Sigmoid colon (tissue), 6 donors: ENCODE measurements at regions not wholly inside any gene's neighbourhood (a gene's known extent, or its start where the extent isn't known, plus 50 kb on each side); places are given as distances from the start of the nearest gene placed in this dataset.

Experiments used
- DNase-seq: peaks from one replicate; pipeline ENCODE4 v3.0.0-alpha.2; 2019
- H3K27ac ChIP-seq, 4 donors: fragments of 200-600 bp; sonication (generic); one replicate each; pipeline ENCODE4 v1.5.1; 2016 to 2019; ENCODE audit warnings: mild to moderate bottlenecking in 1 of 4
- H3K27me3 ChIP-seq, 3 donors: fragments of 200-600 bp; sonication (generic); one replicate each; pipeline ENCODE4 v1.5.1; 2019; ENCODE audit warnings: mild to moderate bottlenecking in 1 of 3
- H3K36me3 ChIP-seq, 4 donors: fragments of 200-600 bp; sonication (generic); one replicate each; pipeline ENCODE4 v1.5.1; 2016 to 2019
- H3K4me1 ChIP-seq, 4 donors: fragments of 200-600 bp; sonication (generic); one replicate each; pipeline ENCODE4 v1.5.1; 2017 to 2019
- H3K4me3 ChIP-seq, 4 donors: fragments of 200-600 bp; sonication (generic); one replicate each; pipeline ENCODE4 v1.5.1; 2017 to 2019; ENCODE audit warnings: mild to moderate bottlenecking in 2 of 4, moderate library complexity in 1 of 4
- H3K9me3 ChIP-seq, 4 donors: fragments of 200-600 bp in 3 of 4; sonication (generic) in 3 of 4; one replicate each; pipeline versions ENCODE4 v1.5.1 to v1.6.1; 2013 to 2019
- EP300 ChIP-seq, 4 donors: sonication (generic); formaldehyde crosslinking; IDR thresholded peaks; one replicate each; pipeline ENCODE4 v1.6.1; 2017; ENCODE audit warnings: antibody characterized with exemption in 4 of 4
- POLR2A ChIP-seq, 2 donors: fragments of 450-650 bp; IDR thresholded peaks; one replicate each; pipeline ENCODE4 v1.6.1; 2016; ENCODE audit warnings: antibody characterized with exemption in 2 of 2, mild to moderate bottlenecking in 2 of 2, moderate library complexity in 2 of 2
- POLR2AphosphoS5 ChIP-seq, 4 donors: sonication (generic); formaldehyde crosslinking; IDR thresholded peaks; one replicate each; pipeline ENCODE4 v1.6.1; 2017; ENCODE audit warnings: antibody characterized with exemption in 4 of 4
- WGBS, 2 donors: extraction: QIAGEN DNeasy Blood & Tissue Kit; methylation state at CpG; one replicate each; pipeline ENCODE4 v1.1.7; 2013; 5-methylcytosine and 5-hydroxymethylcytosine counted together
- intact Hi-C: fragments of 100-400 bp; cut with DNase I; formaldehyde crosslinking; loops from one replicate; pipeline ENCODE4 v1.15.1; 2023
- TF ChIP-seq, protein P1 (sequence below), 4 experiments: fragments of 450-650 bp in 3 of 4; fragments of 200-600 bp in 1 of 4; IDR thresholded peaks; one replicate each; pipeline ENCODE4 v1.5.1; 2016 to 2019; ENCODE audit warnings: antibody characterized with exemption in 4 of 4, mild to moderate bottlenecking in 3 of 4, moderate library complexity in 2 of 4
- donor health status: healthy with polysubstance abuse.
- donor health status: healthy.

DNA sequence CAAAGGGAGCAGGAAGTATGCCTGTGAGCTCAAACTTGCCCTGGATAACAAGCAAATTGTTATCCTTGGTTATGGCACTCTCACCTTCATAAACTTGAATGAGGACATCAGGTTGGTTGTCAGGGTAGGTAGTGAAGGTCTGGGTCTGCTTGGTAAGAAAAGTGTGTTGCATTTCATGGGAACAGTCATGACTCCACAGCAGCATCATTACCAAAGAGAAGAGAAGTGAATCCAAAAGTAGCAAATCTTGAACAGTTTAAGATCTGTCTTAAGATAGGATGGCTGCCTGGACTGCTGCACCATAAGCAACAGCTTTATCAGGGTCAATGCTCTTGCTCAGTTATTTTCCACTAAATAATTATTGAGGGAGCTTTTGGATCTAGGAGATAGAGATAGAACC, 350.7 kb upstream of the MAP2 start:
- Histone ChIP-seq H3K27ac (no peak overlapping the region), H3K4me3 (no peak overlapping the region), H3K4me1 (no peaks in the 10 kb centered on the region), H3K9me3 (no peaks in the 10 kb centered on the region), H3K27me3 (no peaks in the 10 kb centered on the region), H3K36me3 (no peaks in the 10 kb centered on the region)
- TF ChIP-seq EP300 (IDR thresholded peaks at IDR 0.05) = no peak
- TF ChIP-seq POLR2A (IDR thresholded peaks at IDR 0.05) = no peak
- no peak for TF ChIP-seq POLR2AphosphoS5 (IDR thresholded peaks at IDR 0.05)
- TF ChIP-seq, protein P1, sequence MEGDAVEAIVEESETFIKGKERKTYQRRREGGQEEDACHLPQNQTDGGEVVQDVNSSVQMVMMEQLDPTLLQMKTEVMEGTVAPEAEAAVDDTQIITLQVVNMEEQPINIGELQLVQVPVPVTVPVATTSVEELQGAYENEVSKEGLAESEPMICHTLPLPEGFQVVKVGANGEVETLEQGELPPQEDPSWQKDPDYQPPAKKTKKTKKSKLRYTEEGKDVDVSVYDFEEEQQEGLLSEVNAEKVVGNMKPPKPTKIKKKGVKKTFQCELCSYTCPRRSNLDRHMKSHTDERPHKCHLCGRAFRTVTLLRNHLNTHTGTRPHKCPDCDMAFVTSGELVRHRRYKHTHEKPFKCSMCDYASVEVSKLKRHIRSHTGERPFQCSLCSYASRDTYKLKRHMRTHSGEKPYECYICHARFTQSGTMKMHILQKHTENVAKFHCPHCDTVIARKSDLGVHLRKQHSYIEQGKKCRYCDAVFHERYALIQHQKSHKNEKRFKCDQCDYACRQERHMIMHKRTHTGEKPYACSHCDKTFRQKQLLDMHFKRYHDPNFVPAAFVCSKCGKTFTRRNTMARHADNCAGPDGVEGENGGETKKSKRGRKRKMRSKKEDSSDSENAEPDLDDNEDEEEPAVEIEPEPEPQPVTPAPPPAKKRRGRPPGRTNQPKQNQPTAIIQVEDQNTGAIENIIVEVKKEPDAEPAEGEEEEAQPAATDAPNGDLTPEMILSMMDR (IDR thresholded peaks at IDR 0.05) = no peak
- intact Hi-C loops = no loop called here
- DNase-seq = no peak

GRCh38 chr2:209074711-209075110, 349.1 kb upstream of the MAP2 start:
- no peak overlapping the region for H3K27ac ChIP-seq

DNA sequence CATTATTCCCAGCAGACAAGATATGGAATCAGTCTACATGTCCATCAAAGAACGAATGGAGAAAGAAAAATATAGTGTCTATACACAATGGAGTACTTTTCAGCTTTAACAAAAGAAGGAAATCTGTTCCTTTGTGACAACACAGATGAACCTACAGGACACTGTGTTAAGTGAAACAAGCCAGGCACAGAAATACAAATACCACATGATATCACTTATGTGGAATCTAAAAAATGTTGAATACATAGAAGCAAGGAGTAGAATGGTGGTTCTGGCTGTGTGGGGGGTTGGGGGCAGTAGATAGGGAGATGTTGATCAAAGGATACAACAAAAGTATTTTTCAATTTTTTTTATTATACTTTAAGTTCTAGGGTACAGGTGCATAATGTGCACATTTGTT, 347.7 kb upstream of the MAP2 start:
- intact Hi-C loops = no loop called here
- DNase-seq = no peak
- Histone ChIP-seq H3K4me1 (no peaks in the 10 kb centered on the region), H3K27me3 (no peaks in the 10 kb centered on the region), H3K27ac (no peak overlapping the region), H3K9me3 (no peaks in the 10 kb centered on the region), H3K36me3 (no peaks in the 10 kb centered on the region), H3K4me3 (no peak overlapping the region)
- no peak for TF ChIP-seq EP300 (IDR thresholded peaks at IDR 0.05)
- TF ChIP-seq, protein P1 (IDR thresholded peaks at IDR 0.05) = no peak
- no peak for TF ChIP-seq POLR2A (IDR thresholded peaks at IDR 0.05)
- TF ChIP-seq POLR2AphosphoS5 (IDR thresholded peaks at IDR 0.05) = no peak
- 79 to 89% methylated on average over 1 of the region's 1 CpG for WGBS, 2 donors

More at GRCh38 chr2:209074711-209075110, 349.1 kb upstream of the MAP2 start:
- WGBS, 2 donors = 93 to 94% methylated on average over 3 of the region's 3 CpGs
- H3K4me3 ChIP-seq = no peak overlapping the region
- H3K36me3 ChIP-seq = no peaks in the 10 kb centered on the region
- DNase-seq = no peak
- TF ChIP-seq POLR2A (IDR thresholded peaks at IDR 0.05) (no peak), EP300 (IDR thresholded peaks at IDR 0.05) (no peak)
- no peaks in the 10 kb centered on the region for H3K27me3 ChIP-seq
- no peaks in the 10 kb centered on the region for H3K4me1 ChIP-seq
- H3K9me3 ChIP-seq = no peaks in the 10 kb centered on the region
- intact Hi-C loops = no loop called here

DNA sequence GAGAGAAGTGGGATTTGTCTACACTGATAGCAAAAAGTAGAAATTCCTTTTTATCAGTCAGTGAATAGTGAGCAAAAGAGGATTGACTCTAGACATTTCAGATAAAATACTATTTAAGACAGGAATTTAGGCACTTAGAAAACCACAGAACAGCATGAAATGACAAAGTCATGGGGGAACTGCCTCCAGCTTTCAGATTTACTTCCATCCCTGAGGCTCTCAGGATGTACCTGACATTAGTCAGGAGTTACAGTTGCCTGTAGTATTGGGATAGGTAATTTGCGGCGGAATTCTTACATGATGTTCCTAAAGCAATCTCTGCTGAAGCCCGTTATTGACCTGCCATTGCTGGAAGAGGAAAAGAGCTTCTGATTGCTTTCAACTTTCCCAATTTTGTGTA, 337.1 kb upstream of the MAP2 start:
- Histone ChIP-seq H3K27ac (no peak overlapping the region), H3K4me1 (no peaks in the 10 kb centered on the region), H3K4me3 (no peak overlapping the region), H3K36me3 (no peaks in the 10 kb centered on the region), H3K9me3 (no peaks in the 10 kb centered on the region), H3K27me3 (no peaks in the 10 kb centered on the region)
- WGBS, 2 donors = 83 to 86% methylated on average over 3 of the region's 3 CpGs
- no peak for DNase-seq
- intact Hi-C loops = no loop called here
- no peak for TF ChIP-seq POLR2A (IDR thresholded peaks at IDR 0.05)
- no peak for TF ChIP-seq EP300 (IDR thresholded peaks at IDR 0.05)
- TF ChIP-seq, protein P1 (IDR thresholded peaks at IDR 0.05) = no peak
- TF ChIP-seq POLR2AphosphoS5 (IDR thresholded peaks at IDR 0.05) = no peak

- TF ChIP-seq, protein P1 (IDR thresholded peaks at IDR 0.05) = no peak
- TF ChIP-seq POLR2AphosphoS5 (IDR thresholded peaks at IDR 0.05) (no peak), EP300 (IDR thresholded peaks at IDR 0.05) (no peak), POLR2A (IDR thresholded peaks at IDR 0.05) (no peak)
- intact Hi-C loops = no loop called here
- WGBS, 2 donors = 32 to 81% methylated on average over 1 of the region's 1 CpG
- H3K4me1 ChIP-seq = no peaks in the 10 kb centered on the region
- no peak for DNase-seq
- H3K27me3 ChIP-seq = no peaks in the 10 kb centered on the region
- no peaks in the 10 kb centered on the region for H3K9me3 ChIP-seq
- no peaks in the 10 kb centered on the region for H3K36me3 ChIP-seq
- H3K27ac ChIP-seq = no peak overlapping the region
- H3K4me3 ChIP-seq = no peak overlapping the region
These were observed 332.8 kb upstream of the MAP2 start for GRCh38 chr2:209091056-209091455.
